ENCODE measurements at regions not wholly inside any gene's neighbourhood (a gene's known extent, or its start where the extent isn't known, plus 50 kb on each side); places are given as distances from the start of the nearest gene placed in this dataset.

GRCh38 chr7:111642373-111642772, 80.1 kb upstream of the IMMP2L start:
- TF ChIP-seq EZH2 (IDR thresholded peaks at IDR 0.05) (no peak), POLR2AphosphoS5 (IDR thresholded peaks at IDR 0.05; ENCODE audit: borderline replicate concordance, low read depth, low read length) (no peak)

Data from SK-N-MC (cell line).